ENCODE measurements at regions not wholly inside any gene's neighbourhood (a gene's known extent, or its start where the extent isn't known, plus 50 kb on each side); places are given as distances from the start of the nearest gene placed in this dataset.
"Not testable (repeated sequence)": the region's sequence is repeated elsewhere in the genome, so short reads cannot be mapped to it uniquely, and the experiment has no call there.

- TF ChIP-seq, protein P1, sequence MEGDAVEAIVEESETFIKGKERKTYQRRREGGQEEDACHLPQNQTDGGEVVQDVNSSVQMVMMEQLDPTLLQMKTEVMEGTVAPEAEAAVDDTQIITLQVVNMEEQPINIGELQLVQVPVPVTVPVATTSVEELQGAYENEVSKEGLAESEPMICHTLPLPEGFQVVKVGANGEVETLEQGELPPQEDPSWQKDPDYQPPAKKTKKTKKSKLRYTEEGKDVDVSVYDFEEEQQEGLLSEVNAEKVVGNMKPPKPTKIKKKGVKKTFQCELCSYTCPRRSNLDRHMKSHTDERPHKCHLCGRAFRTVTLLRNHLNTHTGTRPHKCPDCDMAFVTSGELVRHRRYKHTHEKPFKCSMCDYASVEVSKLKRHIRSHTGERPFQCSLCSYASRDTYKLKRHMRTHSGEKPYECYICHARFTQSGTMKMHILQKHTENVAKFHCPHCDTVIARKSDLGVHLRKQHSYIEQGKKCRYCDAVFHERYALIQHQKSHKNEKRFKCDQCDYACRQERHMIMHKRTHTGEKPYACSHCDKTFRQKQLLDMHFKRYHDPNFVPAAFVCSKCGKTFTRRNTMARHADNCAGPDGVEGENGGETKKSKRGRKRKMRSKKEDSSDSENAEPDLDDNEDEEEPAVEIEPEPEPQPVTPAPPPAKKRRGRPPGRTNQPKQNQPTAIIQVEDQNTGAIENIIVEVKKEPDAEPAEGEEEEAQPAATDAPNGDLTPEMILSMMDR (conservative IDR thresholded peaks at IDR 0.05), result no peak
These were observed 66.9 kb upstream of the ZNF746 start for GRCh38 chr7:149564340-149565095.

DNA sequence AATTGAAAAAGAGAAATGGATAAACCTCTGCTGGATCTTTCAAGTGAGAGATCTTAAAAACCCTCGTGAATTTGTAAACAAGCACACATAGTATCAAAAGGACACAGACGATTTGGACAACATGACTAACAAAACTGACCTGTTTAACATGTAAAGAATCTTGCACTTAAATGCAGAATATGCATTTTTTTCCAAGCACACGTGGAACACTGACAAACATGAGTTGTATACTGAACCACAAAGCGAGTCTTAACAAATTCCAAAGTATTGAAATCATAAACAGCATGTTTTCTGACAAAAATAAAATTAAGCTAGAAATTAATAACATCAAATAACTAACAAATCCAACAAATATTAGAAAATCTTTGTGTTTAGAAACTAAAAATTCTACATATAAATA lies 65.0 kb upstream of the ZNF746 start:
- TF ChIP-seq, protein P1 (conservative IDR thresholded peaks at IDR 0.05), result no peak
- no peak overlapping the region for H3K27ac ChIP-seq

More at GRCh38 chr7:149564340-149565095, 66.9 kb upstream of the ZNF746 start:
- no peak overlapping the region for H3K27ac ChIP-seq

GRCh38 chr7:149561072-149561471 lies 63.5 kb upstream of the ZNF746 start:
- no peak overlapping the region for H3K27ac ChIP-seq
- TF ChIP-seq, protein P1 (conservative IDR thresholded peaks at IDR 0.05), result no peak

- TF ChIP-seq, protein P1 (conservative IDR thresholded peaks at IDR 0.05), result no peak
- no peak overlapping the region for H3K27ac ChIP-seq
These were observed 62.1 kb upstream of the ZNF746 start for GRCh38 chr7:149559711-149560110.

GRCh38 chr7:149558149-149558861 lies 60.7 kb upstream of the ZNF746 start:
- no peak overlapping the region for H3K27ac ChIP-seq
- TF ChIP-seq, protein P1 (conservative IDR thresholded peaks at IDR 0.05), result no peak

DNA sequence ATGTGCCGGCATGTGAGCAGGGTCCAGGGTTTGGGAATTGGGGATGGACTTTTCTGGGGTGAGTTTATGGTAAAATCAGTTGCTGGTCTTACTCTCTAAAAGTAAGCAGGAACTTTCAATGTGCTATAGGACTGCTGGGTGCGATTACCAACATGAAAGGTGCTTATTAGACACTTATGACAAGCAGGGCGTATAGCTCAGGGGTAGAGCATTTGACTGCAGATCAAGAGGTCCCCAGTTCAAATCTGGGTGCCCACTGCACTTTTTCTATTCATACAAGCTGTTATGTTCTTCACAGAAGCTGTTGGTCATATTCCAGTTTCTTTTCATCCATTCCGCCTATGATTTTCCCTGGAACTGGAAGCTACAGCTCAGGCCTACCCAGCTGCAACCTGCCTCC lies 58.9 kb upstream of the ZNF746 start:
- not testable (repeated sequence) for H3K27ac ChIP-seq

DNA sequence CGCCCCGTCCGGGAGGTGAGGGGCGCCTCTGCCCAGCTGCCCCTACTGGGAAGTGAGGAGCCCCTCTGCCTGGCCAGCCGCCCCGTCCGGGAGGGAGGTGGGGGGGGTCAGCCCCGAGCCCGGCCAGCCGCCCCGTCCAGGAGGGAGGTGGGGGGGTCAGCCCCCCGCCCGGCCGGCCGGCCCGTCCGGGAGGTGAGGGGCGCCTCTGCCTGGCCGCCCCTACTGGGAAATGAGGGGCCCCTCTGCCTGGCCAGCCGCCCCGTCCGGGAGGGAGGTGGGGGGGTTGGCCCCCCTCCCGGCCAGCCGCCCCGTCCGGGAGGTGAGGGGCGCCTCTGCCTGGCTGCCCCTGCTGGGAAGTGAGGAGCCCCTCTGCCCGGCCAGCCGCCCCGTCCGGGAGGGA lies 57.2 kb upstream of the ZNF746 start:
- H3K27ac ChIP-seq, result not testable (repeated sequence)

GRCh38 chr7:149553991-149554390 lies 56.4 kb upstream of the ZNF746 start:
- not testable (repeated sequence) for H3K27ac ChIP-seq

DNA sequence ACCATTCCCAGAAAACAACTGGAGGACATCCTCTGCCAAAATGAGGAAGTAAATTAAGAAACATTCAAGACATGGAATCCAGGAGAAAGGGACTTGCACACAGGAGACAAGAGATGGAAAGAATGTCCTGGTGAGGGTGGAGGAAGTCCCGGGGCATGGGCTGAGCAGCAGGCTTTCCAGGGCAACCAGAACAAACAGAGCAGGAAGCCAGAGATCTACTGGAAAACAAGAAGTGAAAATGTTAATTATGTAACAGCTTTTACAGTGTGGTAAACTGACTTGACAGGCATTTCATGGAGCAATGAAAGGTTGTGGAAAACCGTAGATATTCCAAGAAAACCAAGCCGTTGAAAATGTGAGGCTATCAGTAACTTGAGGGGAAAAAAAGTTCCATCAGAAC lies 55.2 kb upstream of the ZNF746 start:
- TF ChIP-seq, protein P1 (conservative IDR thresholded peaks at IDR 0.05), result no peak
- no peak overlapping the region for H3K27ac ChIP-seq
